HEK293 (cell line): ENCODE measurements at regions not wholly inside any gene's neighbourhood (a gene's known extent, or its start where the extent isn't known, plus 50 kb on each side); places are given as distances from the start of the nearest gene placed in this dataset.

ENCODE experiments used
- CTCF ChIA-PET: fragments of 350-600 bp; formaldehyde crosslinking; extraction: SDS; loops from one replicate; lab custom pipeline; 2021; ENCODE audit warnings: antibody characterized with exemption; lab: Yijun Ruan, JAX
- POLR2A ChIA-PET: fragments of 300-600 bp; formaldehyde crosslinking; extraction: SDS; loops from one replicate; lab custom pipeline; 2020; ENCODE audit warnings: antibody characterized with exemption, inconsistent platforms; lab: Yijun Ruan, JAX
- H3K27ac ChIP-seq: fragments of 200-500 bp; sonication (Bioruptor generic); 2 replicates; pipeline ENCODE4 v1.5.1; 2014; ENCODE audit warnings: low read depth, low read length, control low read depth, inconsistent platforms; ENCODE audit errors: extremely low read depth
- H3K36me3 ChIP-seq, 2 experiments: fragments of 200-500 bp in 1 of 2; sonication (Bioruptor generic) in 1 of 2; 1 replicate in 1 of 2; 2 replicates in 1 of 2; pipeline ENCODE4 v1.5.1; 2014 to 2017; ENCODE audit warnings: inconsistent platforms in 2 of 2, low read length in 2 of 2; ENCODE audit not compliant: control insufficient read depth in 2 of 2, insufficient read depth in 1 of 2
- H3K4me1 ChIP-seq: fragments of 200-500 bp; sonication (Bioruptor generic); 2 replicates; pipeline ENCODE4 v1.5.1; 2014; ENCODE audit warnings: mild to moderate bottlenecking, low read length, inconsistent platforms; ENCODE audit not compliant: control insufficient read depth, insufficient read depth
- H3K4me3 ChIP-seq: 2 replicates; pipeline ENCODE4 v1.5.1; 2011; ENCODE audit warnings: low read depth, mild to moderate bottlenecking, control low read depth, low read length, moderate library complexity
- H3K9me3 ChIP-seq: fragments of 200-500 bp; sonication (Bioruptor generic); 2 replicates; pipeline ENCODE4 v1.5.1; 2014; ENCODE audit warnings: low read depth, low read length, inconsistent platforms; ENCODE audit not compliant: control insufficient read depth, insufficient read depth
- BCL6B ChIP-seq: fragments of 450-650 bp; formaldehyde crosslinking; IDR thresholded peaks from 2 replicates; pipeline ENCODE4 v1.5.1; 2017; ENCODE audit warnings: missing biosample characterization, missing genetic modification characterization
- GLI4 ChIP-seq: fragments of 450-650 bp; formaldehyde crosslinking; IDR thresholded peaks from 2 replicates; pipeline ENCODE4 v1.5.1; 2016; ENCODE audit warnings: missing biosample characterization, missing genetic modification characterization
- HOXA7 ChIP-seq: sonication (generic); formaldehyde crosslinking; IDR thresholded peaks from 2 replicates; pipeline ENCODE4 v1.8.1; 2022; ENCODE audit warnings: missing genetic modification reagents, borderline replicate concordance
- KLF10 ChIP-seq: fragments of 450-650 bp; IDR thresholded peaks from 2 replicates; pipeline ENCODE4 v1.5.1; 2018; ENCODE audit warnings: missing biosample characterization, mild to moderate bottlenecking, missing genetic modification characterization
- KLF8 ChIP-seq: fragments of 450-650 bp; formaldehyde crosslinking; IDR thresholded peaks from 2 replicates; pipeline ENCODE4 v1.5.1; 2016; ENCODE audit warnings: missing biosample characterization, missing genetic modification characterization
- PRDM1 ChIP-seq: fragments of 450-650 bp; formaldehyde crosslinking; IDR thresholded peaks from 2 replicates; pipeline ENCODE4; 2016; ENCODE audit warnings: missing biosample characterization, missing genetic modification characterization
- SALL2 ChIP-seq: fragments of 450-650 bp; formaldehyde crosslinking; IDR thresholded peaks from 2 replicates; pipeline ENCODE4 v1.5.0; 2017; ENCODE audit warnings: missing biosample characterization, mild to moderate bottlenecking, missing genetic modification characterization, borderline replicate concordance
- SCRT2 ChIP-seq: fragments of 450-650 bp; formaldehyde crosslinking; IDR thresholded peaks from 2 replicates; pipeline ENCODE4 v1.5.1; 2016; ENCODE audit warnings: missing biosample characterization, missing genetic modification characterization
- SP2 ChIP-seq: fragments of 450-650 bp; formaldehyde crosslinking; IDR thresholded peaks from 2 replicates; pipeline ENCODE4 v1.5.1; 2016; ENCODE audit warnings: missing biosample characterization, missing genetic modification characterization
- ZBTB10 ChIP-seq: fragments of 450-650 bp; formaldehyde crosslinking; IDR thresholded peaks from 2 replicates; pipeline ENCODE4 v1.5.1; 2016; ENCODE audit warnings: missing biosample characterization, missing genetic modification characterization
- ZBTB8A ChIP-seq: fragments of 450-650 bp; formaldehyde crosslinking; IDR thresholded peaks from 2 replicates; pipeline ENCODE4 v1.5.1; 2016; ENCODE audit warnings: missing biosample characterization, missing genetic modification characterization
- ZFHX2 ChIP-seq: fragments of 450-650 bp; formaldehyde crosslinking; conservative IDR thresholded peaks from 2 replicates; pipeline ENCODE4 v1.5.1; 2016; ENCODE audit warnings: missing biosample characterization, missing genetic modification characterization
- ZNF157 ChIP-seq: fragments of 450-650 bp; formaldehyde crosslinking; IDR thresholded peaks from 2 replicates; pipeline ENCODE4 v1.5.1; 2016; ENCODE audit warnings: missing biosample characterization, missing genetic modification characterization
- ZNF19 ChIP-seq: fragments of 450-650 bp; formaldehyde crosslinking; IDR thresholded peaks from 2 replicates; pipeline ENCODE4; 2016; ENCODE audit warnings: missing biosample characterization, missing genetic modification characterization, low read depth
- ZNF248 ChIP-seq: fragments of 450-650 bp; formaldehyde crosslinking; IDR thresholded peaks from 2 replicates; pipeline ENCODE4 v1.5.1; 2017; ENCODE audit warnings: missing biosample characterization, missing genetic modification characterization
- ZNF404 ChIP-seq: fragments of 450-650 bp; formaldehyde crosslinking; IDR thresholded peaks from 2 replicates; pipeline ENCODE4 v1.5.1; 2017; ENCODE audit warnings: missing biosample characterization, missing genetic modification characterization
- ZNF549 ChIP-seq: fragments of 450-650 bp; IDR thresholded peaks from 2 replicates; pipeline ENCODE4 v1.5.1; 2018; ENCODE audit warnings: missing biosample characterization, missing genetic modification characterization, mild to moderate bottlenecking, inconsistent platforms, moderate library complexity
- ZNF558 ChIP-seq: fragments of 450-650 bp; formaldehyde crosslinking; IDR thresholded peaks from 2 replicates; pipeline ENCODE4 v1.5.1; 2016; ENCODE audit warnings: missing biosample characterization, missing genetic modification characterization
- ZNF571 ChIP-seq: fragments of 450-650 bp; formaldehyde crosslinking; IDR thresholded peaks from 2 replicates; pipeline ENCODE4 v1.5.0; 2017; ENCODE audit warnings: missing biosample characterization, missing genetic modification characterization
- ZNF624 ChIP-seq: fragments of 450-650 bp; formaldehyde crosslinking; IDR thresholded peaks from 2 replicates; pipeline ENCODE4 v1.5.1; 2017; ENCODE audit warnings: missing biosample characterization, missing genetic modification characterization
- ZNF76 ChIP-seq: fragments of 450-650 bp; formaldehyde crosslinking; IDR thresholded peaks from 2 replicates; pipeline ENCODE4; 2016; ENCODE audit warnings: low read depth, missing biosample characterization, missing genetic modification characterization, borderline replicate concordance
- ZNF776 ChIP-seq: fragments of 450-650 bp; formaldehyde crosslinking; IDR thresholded peaks from 2 replicates; pipeline ENCODE4 v1.5.0; 2017; ENCODE audit warnings: missing biosample characterization, missing genetic modification characterization, borderline replicate concordance
- TF ChIP-seq, protein P1 (sequence below): fragments of 450-650 bp; formaldehyde crosslinking; IDR thresholded peaks from 2 replicates; pipeline ENCODE4 v1.5.1; 2016; ENCODE audit warnings: missing biosample characterization, missing genetic modification characterization
- TF ChIP-seq, protein P2 (sequence below): fragments of 450-650 bp; IDR thresholded peaks from 2 replicates; pipeline ENCODE4 v1.5.1; 2018; ENCODE audit warnings: missing biosample characterization, mild to moderate bottlenecking, missing genetic modification characterization
- TF ChIP-seq, protein P3 (sequence below): fragments of 450-650 bp; formaldehyde crosslinking; optimal IDR thresholded peaks from 2 replicates; pipeline ENCODE3; 2016; ENCODE audit warnings: missing biosample characterization, mild to moderate bottlenecking, missing genetic modification characterization
- TF ChIP-seq, protein P4 (sequence below): fragments of 450-650 bp; formaldehyde crosslinking; IDR thresholded peaks from 2 replicates; pipeline ENCODE4 v1.5.1; 2017; ENCODE audit warnings: missing biosample characterization, missing genetic modification characterization

DNA sequence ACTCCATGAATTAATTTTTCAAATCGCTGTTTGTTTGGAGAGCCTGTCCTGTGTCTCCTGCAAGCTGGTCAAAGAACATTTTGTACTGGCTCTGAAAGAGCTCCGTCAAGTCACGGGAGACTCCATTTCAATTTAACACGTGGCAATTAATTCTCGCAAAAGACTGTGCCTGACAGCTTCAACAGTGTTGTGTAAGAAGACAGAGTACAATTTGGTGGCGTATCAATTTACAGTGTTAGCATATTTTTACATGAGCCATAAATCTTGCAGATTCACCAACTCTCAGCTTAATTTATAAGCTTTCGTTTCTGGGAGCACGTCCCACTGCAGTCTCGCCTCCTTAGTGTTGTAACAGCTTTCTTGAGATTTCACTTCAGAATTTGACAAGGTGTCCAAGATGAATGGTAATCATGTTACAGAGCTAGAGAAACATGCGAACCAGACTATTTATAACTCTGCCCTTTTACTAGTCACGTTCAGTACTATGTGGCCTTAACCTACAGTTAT is 70.8 kb downstream of the RWDD4 start:
- Histone ChIP-seq H3K4me1 (peaks cover 3% of the 10 kb centered on the region; the same call in 1 of the 2 replicates), H3K36me3 (no peaks in the 10 kb centered on the region), H3K9me3 (no peaks in the 10 kb centered on the region), H3K4me3 (no peak overlapping the region), H3K27ac (peak overlapping the region; percentile 56)
- CTCF ChIA-PET = interaction anchor here (0.6 kb wide), 1 partner anchor 31 kb away, joined by 3 read pairs; no protein-coding TSS in a partner anchor
- POLR2A ChIA-PET = no interaction called here
- no peak for TF ChIP-seq GLI4 (tag by site-specific recombination)
- no peak for TF ChIP-seq ZBTB8A (tag by site-specific recombination)
- TF ChIP-seq ZNF157 (tag by site-specific recombination) = no peak
- TF ChIP-seq ZBTB10 (tag by site-specific recombination) = no peak
- TF ChIP-seq ZFHX2 = no peak
- no peak for TF ChIP-seq HOXA7 (CRISPR knock-in tag)
- TF ChIP-seq, protein P1, sequence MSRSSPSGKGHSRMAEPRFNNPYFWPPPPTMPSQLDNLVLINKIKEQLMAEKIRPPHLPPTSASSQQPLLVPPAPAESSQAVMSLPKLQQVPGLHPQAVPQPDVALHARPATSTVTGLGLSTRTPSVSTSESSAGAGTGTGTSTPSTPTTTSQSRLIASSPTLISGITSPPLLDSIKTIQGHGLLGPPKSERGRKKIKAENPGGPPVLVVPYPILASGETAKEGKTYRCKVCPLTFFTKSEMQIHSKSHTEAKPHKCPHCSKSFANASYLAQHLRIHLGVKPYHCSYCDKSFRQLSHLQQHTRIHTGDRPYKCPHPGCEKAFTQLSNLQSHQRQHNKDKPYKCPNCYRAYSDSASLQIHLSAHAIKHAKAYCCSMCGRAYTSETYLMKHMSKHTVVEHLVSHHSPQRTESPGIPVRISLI (tag by site-specific recombination) = no peak
- TF ChIP-seq, protein P2, sequence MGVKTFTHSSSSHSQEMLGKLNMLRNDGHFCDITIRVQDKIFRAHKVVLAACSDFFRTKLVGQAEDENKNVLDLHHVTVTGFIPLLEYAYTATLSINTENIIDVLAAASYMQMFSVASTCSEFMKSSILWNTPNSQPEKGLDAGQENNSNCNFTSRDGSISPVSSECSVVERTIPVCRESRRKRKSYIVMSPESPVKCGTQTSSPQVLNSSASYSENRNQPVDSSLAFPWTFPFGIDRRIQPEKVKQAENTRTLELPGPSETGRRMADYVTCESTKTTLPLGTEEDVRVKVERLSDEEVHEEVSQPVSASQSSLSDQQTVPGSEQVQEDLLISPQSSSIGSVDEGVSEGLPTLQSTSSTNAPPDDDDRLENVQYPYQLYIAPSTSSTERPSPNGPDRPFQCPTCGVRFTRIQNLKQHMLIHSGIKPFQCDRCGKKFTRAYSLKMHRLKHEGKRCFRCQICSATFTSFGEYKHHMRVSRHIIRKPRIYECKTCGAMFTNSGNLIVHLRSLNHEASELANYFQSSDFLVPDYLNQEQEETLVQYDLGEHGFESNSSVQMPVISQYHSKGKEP (tag by site-specific recombination) = 0 out of 2 replicates have a peak, but pooled peaks have one; percentile 62
- peak; percentile 29; the same call in 1 of the 2 replicates for TF ChIP-seq SP2 (tag by site-specific recombination)
- TF ChIP-seq, protein P3, sequence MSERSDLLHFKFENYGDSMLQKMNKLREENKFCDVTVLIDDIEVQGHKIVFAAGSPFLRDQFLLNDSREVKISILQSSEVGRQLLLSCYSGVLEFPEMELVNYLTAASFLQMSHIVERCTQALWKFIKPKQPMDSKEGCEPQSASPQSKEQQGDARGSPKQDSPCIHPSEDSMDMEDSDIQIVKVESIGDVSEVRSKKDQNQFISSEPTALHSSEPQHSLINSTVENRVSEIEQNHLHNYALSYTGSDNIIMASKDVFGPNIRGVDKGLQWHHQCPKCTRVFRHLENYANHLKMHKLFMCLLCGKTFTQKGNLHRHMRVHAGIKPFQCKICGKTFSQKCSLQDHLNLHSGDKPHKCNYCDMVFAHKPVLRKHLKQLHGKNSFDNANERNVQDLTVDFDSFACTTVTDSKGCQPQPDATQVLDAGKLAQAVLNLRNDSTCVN (tag by site-specific recombination) = no peak
- TF ChIP-seq ZNF776 = no peak
- no peak for TF ChIP-seq ZNF248
- peak; percentile 32 for TF ChIP-seq PRDM1
- no peak for TF ChIP-seq ZNF624 (tag by site-specific recombination)
- TF ChIP-seq ZNF558 (tag by site-specific recombination) = no peak
- TF ChIP-seq ZNF19 (tag by site-specific recombination) = no peak
- no peak for TF ChIP-seq ZNF549
- TF ChIP-seq, protein P4, sequence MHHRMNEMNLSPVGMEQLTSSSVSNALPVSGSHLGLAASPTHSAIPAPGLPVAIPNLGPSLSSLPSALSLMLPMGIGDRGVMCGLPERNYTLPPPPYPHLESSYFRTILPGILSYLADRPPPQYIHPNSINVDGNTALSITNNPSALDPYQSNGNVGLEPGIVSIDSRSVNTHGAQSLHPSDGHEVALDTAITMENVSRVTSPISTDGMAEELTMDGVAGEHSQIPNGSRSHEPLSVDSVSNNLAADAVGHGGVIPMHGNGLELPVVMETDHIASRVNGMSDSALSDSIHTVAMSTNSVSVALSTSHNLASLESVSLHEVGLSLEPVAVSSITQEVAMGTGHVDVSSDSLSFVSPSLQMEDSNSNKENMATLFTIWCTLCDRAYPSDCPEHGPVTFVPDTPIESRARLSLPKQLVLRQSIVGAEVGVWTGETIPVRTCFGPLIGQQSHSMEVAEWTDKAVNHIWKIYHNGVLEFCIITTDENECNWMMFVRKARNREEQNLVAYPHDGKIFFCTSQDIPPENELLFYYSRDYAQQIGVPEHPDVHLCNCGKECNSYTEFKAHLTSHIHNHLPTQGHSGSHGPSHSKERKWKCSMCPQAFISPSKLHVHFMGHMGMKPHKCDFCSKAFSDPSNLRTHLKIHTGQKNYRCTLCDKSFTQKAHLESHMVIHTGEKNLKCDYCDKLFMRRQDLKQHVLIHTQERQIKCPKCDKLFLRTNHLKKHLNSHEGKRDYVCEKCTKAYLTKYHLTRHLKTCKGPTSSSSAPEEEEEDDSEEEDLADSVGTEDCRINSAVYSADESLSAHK (tag by site-specific recombination) = no peak
- no peak for TF ChIP-seq KLF8
- no peak for TF ChIP-seq ZNF76
- no peak for TF ChIP-seq ZNF404 (tag by site-specific recombination)
- TF ChIP-seq SALL2 (tag by site-specific recombination) = no peak
- no peak for TF ChIP-seq SCRT2
- TF ChIP-seq BCL6B (tag by site-specific recombination) = 0 out of 2 replicates have a peak, but pooled peaks have one; percentile 13
- TF ChIP-seq KLF10 = peak; percentile 42; the same call in 1 of the 2 replicates
- TF ChIP-seq ZNF571 (tag by site-specific recombination) = no peak
